ENCODE measurements at regions not wholly inside any gene's neighbourhood (a gene's known extent, or its start where the extent isn't known, plus 50 kb on each side); places are given as distances from the start of the nearest gene placed in this dataset.

DNA sequence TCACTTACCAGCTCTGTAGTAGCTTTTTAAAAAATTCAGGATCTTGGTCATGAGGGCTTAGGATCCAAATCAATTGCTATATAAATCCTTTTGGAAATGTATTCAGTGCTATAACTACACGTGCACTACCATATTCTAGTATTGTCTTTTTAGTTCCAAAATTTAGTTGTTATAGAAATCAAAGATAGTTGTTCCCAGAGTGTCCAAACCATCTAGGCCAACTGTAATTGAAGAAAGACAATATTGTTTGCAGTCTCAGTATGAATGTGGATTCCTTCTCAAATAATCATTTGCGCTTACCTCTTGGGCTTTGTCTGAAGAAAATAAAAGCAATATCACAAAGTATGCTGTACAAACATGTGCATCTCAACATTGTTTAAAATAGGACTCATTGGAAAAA is 184.1 kb upstream of the EDNRB start:
- H3K9me3 Mint-ChIP-seq = no peaks in the 10 kb centered on the region
- Histone ChIP-seq H3K36me3 (ENCODE audit: insufficient read depth) (no peaks in the 10 kb centered on the region), H3K4me3 (no peak overlapping the region), H4K20me1 (replicated peaks; ENCODE audit: insufficient read depth) (no peaks in the 10 kb centered on the region), H3K27me3 (ENCODE audit: insufficient read depth) (no peaks in the 10 kb centered on the region), H2AFZ (no peak overlapping the region), H3K4me2 (no peak overlapping the region), H3K9me2 (ENCODE audit: insufficient read depth) (peaks cover 8% of the 10 kb centered on the region), H3K79me2 (replicated peaks; ENCODE audit: insufficient read depth) (no peaks in the 10 kb centered on the region), H3K4me1 (ENCODE audit: insufficient read depth) (no peaks in the 10 kb centered on the region), H3F3A (replicated peaks; ENCODE audit: low read depth) (no peaks in the 10 kb centered on the region), H3K27ac (ENCODE audit: low read depth) (no peak overlapping the region)
- no peaks in the 10 kb centered on the region for H3K27me3 Mint-ChIP-seq (ENCODE audit: insufficient read depth, low read depth, poor library complexity)
- TF ChIP-seq, protein P1, sequence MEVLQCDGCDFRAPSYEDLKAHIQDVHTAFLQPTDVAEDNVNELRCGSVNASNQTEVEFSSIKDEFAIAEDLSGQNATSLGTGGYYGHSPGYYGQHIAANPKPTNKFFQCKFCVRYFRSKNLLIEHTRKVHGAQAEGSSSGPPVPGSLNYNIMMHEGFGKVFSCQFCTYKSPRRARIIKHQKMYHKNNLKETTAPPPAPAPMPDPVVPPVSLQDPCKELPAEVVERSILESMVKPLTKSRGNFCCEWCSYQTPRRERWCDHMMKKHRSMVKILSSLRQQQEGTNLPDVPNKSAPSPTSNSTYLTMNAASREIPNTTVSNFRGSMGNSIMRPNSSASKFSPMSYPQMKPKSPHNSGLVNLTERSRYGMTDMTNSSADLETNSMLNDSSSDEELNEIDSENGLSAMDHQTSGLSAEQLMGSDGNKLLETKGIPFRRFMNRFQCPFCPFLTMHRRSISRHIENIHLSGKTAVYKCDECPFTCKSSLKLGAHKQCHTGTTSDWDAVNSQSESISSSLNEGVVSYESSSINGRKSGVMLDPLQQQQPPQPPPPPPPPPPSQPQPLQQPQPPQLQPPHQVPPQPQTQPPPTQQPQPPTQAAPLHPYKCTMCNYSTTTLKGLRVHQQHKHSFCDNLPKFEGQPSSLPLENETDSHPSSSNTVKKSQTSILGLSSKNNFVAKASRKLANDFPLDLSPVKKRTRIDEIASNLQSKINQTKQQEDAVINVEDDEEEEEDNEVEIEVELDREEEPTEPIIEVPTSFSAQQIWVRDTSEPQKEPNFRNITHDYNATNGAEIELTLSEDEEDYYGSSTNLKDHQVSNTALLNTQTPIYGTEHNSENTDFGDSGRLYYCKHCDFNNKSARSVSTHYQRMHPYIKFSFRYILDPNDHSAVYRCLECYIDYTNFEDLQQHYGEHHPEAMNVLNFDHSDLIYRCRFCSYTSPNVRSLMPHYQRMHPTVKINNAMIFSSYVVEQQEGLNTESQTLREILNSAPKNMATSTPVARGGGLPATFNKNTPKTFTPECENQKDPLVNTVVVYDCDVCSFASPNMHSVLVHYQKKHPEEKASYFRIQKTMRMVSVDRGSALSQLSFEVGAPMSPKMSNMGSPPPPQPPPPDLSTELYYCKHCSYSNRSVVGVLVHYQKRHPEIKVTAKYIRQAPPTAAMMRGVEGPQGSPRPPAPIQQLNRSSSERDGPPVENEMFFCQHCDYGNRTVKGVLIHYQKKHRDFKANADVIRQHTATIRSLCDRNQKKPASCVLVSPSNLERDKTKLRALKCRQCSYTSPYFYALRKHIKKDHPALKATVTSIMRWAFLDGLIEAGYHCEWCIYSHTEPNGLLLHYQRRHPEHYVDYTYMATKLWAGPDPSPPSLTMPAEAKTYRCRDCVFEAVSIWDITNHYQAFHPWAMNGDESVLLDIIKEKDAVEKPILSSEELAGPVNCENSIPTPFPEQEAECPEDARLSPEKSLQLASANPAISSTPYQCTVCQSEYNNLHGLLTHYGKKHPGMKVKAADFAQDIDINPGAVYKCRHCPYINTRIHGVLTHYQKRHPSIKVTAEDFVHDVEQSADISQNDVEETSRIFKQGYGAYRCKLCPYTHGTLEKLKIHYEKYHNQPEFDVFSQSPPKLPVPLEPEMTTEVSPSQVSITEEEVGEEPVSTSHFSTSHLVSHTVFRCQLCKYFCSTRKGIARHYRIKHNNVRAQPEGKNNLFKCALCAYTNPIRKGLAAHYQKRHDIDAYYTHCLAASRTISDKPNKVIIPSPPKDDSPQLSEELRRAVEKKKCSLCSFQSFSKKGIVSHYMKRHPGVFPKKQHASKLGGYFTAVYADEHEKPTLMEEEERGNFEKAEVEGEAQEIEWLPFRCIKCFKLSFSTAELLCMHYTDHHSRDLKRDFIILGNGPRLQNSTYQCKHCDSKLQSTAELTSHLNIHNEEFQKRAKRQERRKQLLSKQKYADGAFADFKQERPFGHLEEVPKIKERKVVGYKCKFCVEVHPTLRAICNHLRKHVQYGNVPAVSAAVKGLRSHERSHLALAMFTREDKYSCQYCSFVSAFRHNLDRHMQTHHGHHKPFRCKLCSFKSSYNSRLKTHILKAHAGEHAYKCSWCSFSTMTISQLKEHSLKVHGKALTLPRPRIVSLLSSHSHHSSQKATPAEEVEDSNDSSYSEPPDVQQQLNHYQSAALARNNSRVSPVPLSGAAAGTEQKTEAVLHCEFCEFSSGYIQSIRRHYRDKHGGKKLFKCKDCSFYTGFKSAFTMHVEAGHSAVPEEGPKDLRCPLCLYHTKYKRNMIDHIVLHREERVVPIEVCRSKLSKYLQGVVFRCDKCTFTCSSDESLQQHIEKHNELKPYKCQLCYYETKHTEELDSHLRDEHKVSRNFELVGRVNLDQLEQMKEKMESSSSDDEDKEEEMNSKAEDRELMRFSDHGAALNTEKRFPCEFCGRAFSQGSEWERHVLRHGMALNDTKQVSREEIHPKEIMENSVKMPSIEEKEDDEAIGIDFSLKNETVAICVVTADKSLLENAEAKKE (CRISPR knock-in tag; IDR thresholded peaks at IDR 0.05) = no peak
- no peak for TF ChIP-seq STAT1 (IDR thresholded peaks at IDR 0.05; ENCODE audit: unreplicated experiment)
- TF ChIP-seq EZH2phosphoT487 (IDR thresholded peaks at IDR 0.05; ENCODE audit: unreplicated experiment) = no peak
- TF ChIP-seq ZNF331 (CRISPR knock-in tag; IDR thresholded peaks at IDR 0.05; ENCODE audit: low read depth) = no peak
- no peak for TF ChIP-seq CREB1 (CRISPR knock-in tag; IDR thresholded peaks at IDR 0.05; ENCODE audit: low read depth)
- no peak for TF ChIP-seq ETS1 (IDR thresholded peaks at IDR 0.05)
- no peak for TF ChIP-seq POLR2AphosphoS5 (IDR thresholded peaks at IDR 0.05; ENCODE audit: low read depth)
- TF ChIP-seq EZH2 (IDR thresholded peaks at IDR 0.05; ENCODE audit: low read depth, unreplicated experiment) = no peak
- no peak for TF ChIP-seq NANOG (IDR thresholded peaks at IDR 0.05; ENCODE audit: borderline replicate concordance)
- TF ChIP-seq REST (IDR thresholded peaks at IDR 0.05; ENCODE audit: unreplicated experiment) = no peak
- no peak for TF ChIP-seq CTCF (conservative IDR thresholded peaks at IDR 0.05; ENCODE audit: low read depth in 2 of 2)
- no peak for TF ChIP-seq ZNF114 (CRISPR knock-in tag; IDR thresholded peaks at IDR 0.05)
- TF ChIP-seq JUNB (IDR thresholded peaks at IDR 0.05; ENCODE audit: unreplicated experiment) = no peak
- no peak overlapping the region for H3K4me3 Mint-ChIP-seq
- H3K36me3 Mint-ChIP-seq (ENCODE audit: low read depth) = no peaks in the 10 kb centered on the region
- H3K27ac Mint-ChIP-seq = no peak overlapping the region
- no peaks in the 10 kb centered on the region for H3K4me1 Mint-ChIP-seq
- ATAC-seq = no peak
- DNase-seq (ENCODE audit: low spot score) = no peak

Data from GM23338 (cell line).